Spinal cord (tissue), 9 donors: ENCODE measurements at regions not wholly inside any gene's neighbourhood (a gene's known extent, or its start where the extent isn't known, plus 50 kb on each side); places are given as distances from the start of the nearest gene placed in this dataset.
"Not testable (repeated sequence)": the region's sequence is repeated elsewhere in the genome, so short reads cannot be mapped to it uniquely, and the experiment has no call there.

ENCODE experiments used
- DNase-seq, 6 donors: peaks; one replicate each; pipeline versions ENCODE4 v3.0.0 to v3.0.0-alpha.2; 2013 to 2015; ENCODE audit warnings: low spot score in 6 of 6, low read depth in 4 of 6
- H3K27ac ChIP-seq: one replicate; pipeline ENCODE4 v1.5.1; 2013; ENCODE audit warnings: low read depth, low read length, control low read depth
- H3K27me3 ChIP-seq: one replicate; pipeline ENCODE4 v1.6.1; 2013; ENCODE audit warnings: low read length; ENCODE audit not compliant: control insufficient read depth, insufficient read depth
- H3K36me3 ChIP-seq: one replicate; pipeline ENCODE4 v1.6.1; 2013; ENCODE audit warnings: low read length; ENCODE audit not compliant: control insufficient read depth, insufficient read depth
- H3K4me1 ChIP-seq: one replicate; pipeline ENCODE4 v1.6.1; 2013; ENCODE audit warnings: low read length; ENCODE audit not compliant: control insufficient read depth, insufficient read depth
- H3K4me3 ChIP-seq: one replicate; pipeline ENCODE4 v1.5.1; 2013; ENCODE audit warnings: low read depth, low read length, control low read depth
- H3K9me3 ChIP-seq: one replicate; pipeline ENCODE4 v1.6.1; 2013; ENCODE audit warnings: low read length; ENCODE audit not compliant: control insufficient read depth, insufficient read depth
- WGBS: methylation state at CpG from one replicate; pipeline ENCODE4 v1.1.5; 2013; ENCODE audit warnings: missing lambda C conversion rate; ENCODE audit not compliant: insufficient coverage; 5-methylcytosine and 5-hydroxymethylcytosine counted together
- donor health status: healthy.

DNA sequence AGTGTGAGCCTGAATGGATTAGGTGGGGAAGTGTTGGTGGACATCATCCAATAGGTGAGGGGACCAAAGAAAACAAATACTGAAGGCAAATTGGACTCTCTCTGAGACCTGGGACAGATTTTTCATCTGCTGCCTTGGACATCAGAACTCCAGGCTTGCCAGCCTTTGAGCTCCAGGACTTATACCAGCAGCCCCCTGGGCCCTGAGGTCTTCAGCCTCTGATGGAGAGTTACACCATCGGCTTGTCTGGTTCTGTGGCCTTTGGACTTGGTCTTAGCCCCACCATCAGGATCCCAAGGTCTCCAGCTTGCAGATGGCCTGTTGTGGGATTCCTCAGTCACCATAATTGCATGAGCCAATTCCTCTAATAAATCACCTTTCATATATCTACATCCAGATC is 80.8 kb upstream of the SLC8A3 start:
- no peaks in the 10 kb centered on the region for H3K9me3 ChIP-seq
- no peaks in the 10 kb centered on the region for H3K4me1 ChIP-seq
- no peak overlapping the region for H3K4me3 ChIP-seq
- 100% methylated on average over 1 of the region's 1 CpG for WGBS
- DNase-seq = no peak
- H3K27me3 ChIP-seq = no peaks in the 10 kb centered on the region
- H3K27ac ChIP-seq = no peak overlapping the region
- no peaks in the 10 kb centered on the region for H3K36me3 ChIP-seq

DNA sequence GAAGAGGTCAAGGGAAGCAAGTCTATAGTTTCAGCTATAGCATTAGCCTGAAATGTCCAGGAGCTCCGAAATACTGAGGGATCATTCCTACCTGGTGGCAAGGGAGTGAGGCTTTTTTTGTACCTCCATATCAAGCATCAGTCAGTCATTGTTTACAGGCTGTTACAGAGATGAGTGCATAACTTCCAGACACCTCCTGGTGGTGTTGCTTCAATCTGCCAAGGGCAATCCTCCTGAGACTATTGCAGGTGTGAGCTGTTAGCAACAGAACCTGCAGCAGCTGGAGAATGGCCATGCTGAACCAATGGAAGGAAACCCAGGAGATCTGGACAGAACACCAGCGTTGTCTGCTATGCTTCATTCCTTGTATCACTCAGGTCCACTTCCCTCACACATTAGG is 80.0 kb upstream of the SLC8A3 start:
- peak in 1 of 6 donors; percentile 7 for DNase-seq
- WGBS = 86% methylated on average over 1 of the region's 2 CpGs
- Histone ChIP-seq H3K27me3 (no peaks in the 10 kb centered on the region), H3K9me3 (no peaks in the 10 kb centered on the region), H3K4me3 (no peak overlapping the region), H3K27ac (no peak overlapping the region), H3K4me1 (no peaks in the 10 kb centered on the region), H3K36me3 (no peaks in the 10 kb centered on the region)

DNA sequence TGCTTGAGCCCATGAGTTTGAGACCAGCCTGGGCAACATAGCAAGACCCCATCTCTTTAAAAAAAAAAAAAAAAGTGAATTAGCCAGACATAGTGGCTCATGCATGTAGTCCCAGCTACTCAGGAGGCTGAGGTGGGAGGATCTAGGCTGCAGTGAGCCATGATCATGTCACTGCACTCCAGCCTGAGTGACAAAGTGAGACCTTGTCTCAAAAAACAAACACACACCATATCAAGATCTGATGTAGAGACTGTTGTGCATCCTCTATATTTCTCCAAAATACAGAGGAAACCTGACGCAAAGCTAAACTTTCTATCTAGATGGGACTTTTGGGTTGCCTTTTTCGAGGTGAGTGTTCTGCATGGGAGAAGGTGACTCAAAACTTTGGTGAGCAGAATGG is 77.4 kb upstream of the SLC8A3 start:
- Histone ChIP-seq H3K4me1 (no peaks in the 10 kb centered on the region), H3K27me3 (no peaks in the 10 kb centered on the region), H3K9me3 (no peaks in the 10 kb centered on the region), H3K36me3 (no peaks in the 10 kb centered on the region), H3K4me3 (no peak overlapping the region), H3K27ac (no peak overlapping the region)
- no peak for DNase-seq
- WGBS = no CpG with 5 or more reads among the region's 2 CpGs

DNA sequence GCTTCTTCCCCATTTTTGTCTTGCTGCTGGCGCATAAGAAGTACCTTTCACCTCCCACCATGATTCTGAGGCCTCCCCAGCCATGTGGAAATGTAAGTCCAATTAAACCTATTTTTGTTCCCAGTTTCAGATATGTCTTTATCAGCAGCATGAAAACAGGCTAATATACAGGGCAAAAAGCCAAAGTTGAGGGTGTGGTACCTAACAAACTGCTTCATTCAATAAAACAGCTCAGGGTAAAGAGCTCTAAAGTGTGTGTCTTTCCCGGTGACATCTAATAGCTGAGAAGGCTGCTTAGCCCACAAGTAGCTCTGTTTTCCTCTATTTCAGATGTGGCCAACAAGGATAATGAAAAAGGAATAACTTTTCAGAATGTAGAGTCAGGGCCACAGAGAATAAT is 76.7 kb upstream of the SLC8A3 start:
- no peaks in the 10 kb centered on the region for H3K4me1 ChIP-seq
- no CpG with 5 or more reads among the region's 2 CpGs for WGBS
- no peaks in the 10 kb centered on the region for H3K36me3 ChIP-seq
- H3K4me3 ChIP-seq = no peak overlapping the region
- no peaks in the 10 kb centered on the region for H3K9me3 ChIP-seq
- DNase-seq = no peak
- no peak overlapping the region for H3K27ac ChIP-seq
- no peaks in the 10 kb centered on the region for H3K27me3 ChIP-seq

DNA sequence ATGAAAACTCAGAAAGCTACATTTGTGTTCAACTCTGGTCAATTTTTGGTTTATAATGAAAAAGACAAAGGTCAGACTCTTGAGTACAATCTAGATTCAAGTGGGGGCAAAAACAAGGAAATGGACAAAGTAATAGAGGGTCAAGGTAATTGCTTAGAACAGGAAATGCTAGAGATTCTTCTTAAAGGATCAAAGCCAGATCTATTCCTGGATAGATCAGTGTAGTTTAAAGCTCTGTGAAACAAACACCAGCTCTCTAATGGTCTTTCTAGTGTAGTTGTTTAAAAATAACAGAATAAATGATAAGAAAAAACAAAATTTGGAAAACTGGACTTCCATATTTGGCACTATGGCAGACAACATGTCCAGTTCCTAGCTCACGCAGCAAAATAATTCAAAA is 70.7 kb upstream of the SLC8A3 start:
- peaks cover 2% of the 10 kb centered on the region for H3K4me1 ChIP-seq
- H3K36me3 ChIP-seq = no peaks in the 10 kb centered on the region
- H3K4me3 ChIP-seq = no peak overlapping the region
- no peak for DNase-seq
- no peaks in the 10 kb centered on the region for H3K27me3 ChIP-seq
- no peak overlapping the region for H3K27ac ChIP-seq
- no CpG with 5 or more reads among the region's 1 CpG for WGBS
- no peaks in the 10 kb centered on the region for H3K9me3 ChIP-seq

DNA sequence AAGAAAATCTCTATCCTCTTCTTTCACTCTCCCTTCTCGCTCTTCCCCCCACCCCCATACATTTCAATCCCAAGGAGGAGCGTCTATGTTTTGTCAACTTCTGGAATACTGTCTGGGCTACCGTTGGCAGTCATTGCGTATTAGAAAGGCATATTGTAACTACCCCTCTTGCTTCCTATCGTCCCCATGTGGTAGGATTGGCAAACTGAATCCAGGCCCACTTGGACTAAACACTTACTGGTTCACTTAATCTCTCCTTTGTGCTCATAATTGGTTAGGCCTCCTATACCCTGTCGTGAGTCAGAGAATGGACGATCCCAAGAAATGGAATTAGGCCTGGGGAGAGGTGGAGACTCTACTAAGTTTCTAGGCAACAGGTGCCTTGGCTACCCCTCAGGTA is 68.8 kb upstream of the SLC8A3 start:
- Histone ChIP-seq H3K4me3 (no peak overlapping the region), H3K27ac (no peak overlapping the region), H3K4me1 (peaks cover 4% of the 10 kb centered on the region), H3K27me3 (no peaks in the 10 kb centered on the region), H3K36me3 (no peaks in the 10 kb centered on the region), H3K9me3 (no peaks in the 10 kb centered on the region)
- 67% methylated on average over 6 of the region's 7 CpGs for WGBS
- no peak for DNase-seq

DNA sequence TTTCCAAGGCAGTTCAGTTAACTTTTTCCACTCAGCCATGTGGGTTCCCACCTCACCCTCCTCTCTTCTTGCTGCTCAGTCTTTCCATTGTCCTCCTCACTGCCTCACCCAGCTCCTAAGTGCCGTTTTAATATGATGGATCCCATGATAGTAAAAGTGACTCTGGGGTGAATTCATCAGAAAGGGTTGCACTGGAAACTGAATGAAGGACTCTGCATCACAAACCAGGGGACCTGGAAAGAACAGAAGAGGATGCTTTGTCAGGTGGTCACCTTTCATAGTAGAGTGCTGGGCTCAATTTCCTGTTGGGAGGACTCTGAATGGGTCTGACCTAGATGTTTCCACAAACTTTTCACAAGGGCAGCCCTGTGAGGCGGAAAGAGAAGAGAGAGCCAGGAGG is 67.8 kb upstream of the SLC8A3 start:
- Histone ChIP-seq H3K4me3 (no peak overlapping the region), H3K9me3 (no peaks in the 10 kb centered on the region), H3K36me3 (no peaks in the 10 kb centered on the region), H3K27me3 (no peaks in the 10 kb centered on the region), H3K27ac (no peak overlapping the region), H3K4me1 (peaks cover 4% of the 10 kb centered on the region)
- WGBS = 0% methylated on average over 1 of the region's 2 CpGs
- DNase-seq = no peak

DNA sequence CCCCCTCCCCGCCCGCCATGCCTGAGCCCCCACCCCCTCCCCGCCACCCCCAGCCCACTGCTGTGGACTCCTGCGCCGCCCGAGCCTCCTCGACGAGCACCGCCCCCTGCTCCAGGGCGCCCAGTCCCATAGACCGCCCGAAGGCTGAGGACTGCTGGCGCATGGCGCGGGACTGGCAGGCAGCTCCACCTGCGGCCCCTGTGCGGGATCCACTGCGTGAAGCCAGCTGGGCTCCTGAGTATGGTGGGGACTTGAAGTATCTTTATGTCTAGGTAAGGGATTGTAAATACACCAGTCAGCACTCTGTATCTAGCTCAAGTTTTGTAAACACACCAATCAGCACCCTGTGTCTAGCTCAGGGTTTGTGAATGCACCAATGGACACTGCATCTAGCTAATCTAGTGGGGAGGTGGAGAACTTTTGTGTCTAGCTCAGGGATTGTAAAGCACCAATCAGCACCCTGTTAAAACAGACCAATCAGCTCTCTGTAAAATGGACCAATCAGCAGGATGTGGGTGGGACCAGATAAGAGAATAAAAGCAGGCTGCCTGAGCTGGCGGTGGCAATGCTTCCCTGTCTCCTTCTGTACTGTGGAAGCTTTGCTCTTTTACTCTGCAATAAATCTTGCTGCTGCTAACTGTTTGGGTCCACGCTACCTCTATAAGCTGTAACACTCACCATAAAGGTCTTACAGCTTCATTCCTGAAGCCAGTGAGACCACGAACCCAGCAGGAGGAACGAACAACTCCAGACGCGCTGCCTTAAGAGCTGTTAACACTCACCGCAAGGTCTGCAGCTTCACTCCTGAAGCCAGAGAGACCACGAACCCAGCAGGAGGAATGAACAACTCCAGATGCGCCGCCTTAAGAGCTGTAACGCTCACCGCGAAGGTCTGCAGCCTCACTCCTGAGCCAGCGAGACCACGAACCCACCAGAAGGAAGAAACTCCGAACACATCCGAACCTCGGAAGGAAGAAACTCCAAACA is 66.6 kb upstream of the SLC8A3 start:
- not testable (repeated sequence) for H3K4me1 ChIP-seq, H3K27ac ChIP-seq, H3K9me3 ChIP-seq, H3K4me3 ChIP-seq, H3K27me3 ChIP-seq, H3K36me3 ChIP-seq
- peak in 2 of 6 donors; percentile 13 to 66 for DNase-seq
- 34% methylated on average over 18 of the region's 36 CpGs for WGBS

DNA sequence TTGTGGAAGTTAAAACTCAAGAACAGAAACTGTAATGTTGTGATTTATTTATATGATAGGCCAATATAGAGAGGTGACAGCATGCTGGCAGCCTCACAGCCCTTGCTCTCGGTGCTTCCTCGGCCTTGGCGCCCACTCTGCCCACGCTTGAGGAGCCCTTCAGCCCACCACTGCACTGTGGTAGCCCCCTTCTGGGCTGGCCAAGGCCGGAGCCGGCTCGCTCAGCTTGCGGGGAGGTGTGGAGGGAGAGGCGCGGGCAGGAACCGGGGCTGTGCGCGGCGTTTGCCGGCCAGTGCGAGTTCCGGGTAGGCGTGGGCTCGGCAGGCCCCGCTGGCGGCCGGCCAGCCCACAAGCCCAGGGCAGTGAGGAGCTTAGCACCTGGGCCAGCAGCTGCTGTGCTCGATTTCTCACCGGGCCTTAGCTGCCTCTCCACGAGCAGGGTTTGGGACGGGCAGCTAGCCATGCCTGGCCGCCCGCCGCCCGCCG is 65.8 kb upstream of the SLC8A3 start:
- under 1% methylated on average over 29 of the region's 31 CpGs for WGBS
- peak in 2 of 6 donors; percentile 60 to 69 for DNase-seq
- Histone ChIP-seq H3K4me3 (peak overlapping the region; percentile 32), H3K27ac (no peak overlapping the region), H3K27me3 (no peaks in the 10 kb centered on the region), H3K36me3 (no peaks in the 10 kb centered on the region), H3K4me1 (peaks cover 4% of the 10 kb centered on the region), H3K9me3 (no peaks in the 10 kb centered on the region)

DNA sequence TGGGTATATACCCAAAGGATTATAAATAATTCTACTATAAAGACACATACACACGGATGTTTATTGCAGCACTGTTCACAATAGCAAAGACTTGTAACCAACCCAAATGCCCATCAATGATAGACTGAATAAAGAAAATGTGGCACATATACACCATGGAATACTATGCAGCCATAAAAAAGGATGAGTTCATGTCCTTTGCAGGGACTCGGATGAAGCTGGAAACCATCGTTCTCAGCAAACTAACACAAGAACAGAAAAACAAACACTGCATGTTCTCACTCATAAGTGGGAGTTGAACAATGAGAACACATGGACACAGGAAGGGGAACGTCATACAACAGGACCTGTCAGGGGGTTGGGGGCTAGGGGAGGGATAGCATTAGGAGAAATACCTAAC is 64.8 kb upstream of the SLC8A3 start:
- not testable (repeated sequence) for H3K27me3 ChIP-seq, H3K27ac ChIP-seq, H3K4me1 ChIP-seq, H3K4me3 ChIP-seq, H3K9me3 ChIP-seq, DNase-seq, H3K36me3 ChIP-seq
- no CpG with 5 or more reads among the region's 4 CpGs for WGBS
